Hypothalamus (tissue), 51 donors: ENCODE measurements at regions not wholly inside any gene's neighbourhood (a gene's known extent, or its start where the extent isn't known, plus 50 kb on each side); places are given as distances from the start of the nearest gene placed in this dataset.

ENCODE experiments used
- DNase-seq, 51 donors: peaks; one replicate each; lab custom pipeline; 2025; lab: John Stamatoyannopoulos, UW

DNA sequence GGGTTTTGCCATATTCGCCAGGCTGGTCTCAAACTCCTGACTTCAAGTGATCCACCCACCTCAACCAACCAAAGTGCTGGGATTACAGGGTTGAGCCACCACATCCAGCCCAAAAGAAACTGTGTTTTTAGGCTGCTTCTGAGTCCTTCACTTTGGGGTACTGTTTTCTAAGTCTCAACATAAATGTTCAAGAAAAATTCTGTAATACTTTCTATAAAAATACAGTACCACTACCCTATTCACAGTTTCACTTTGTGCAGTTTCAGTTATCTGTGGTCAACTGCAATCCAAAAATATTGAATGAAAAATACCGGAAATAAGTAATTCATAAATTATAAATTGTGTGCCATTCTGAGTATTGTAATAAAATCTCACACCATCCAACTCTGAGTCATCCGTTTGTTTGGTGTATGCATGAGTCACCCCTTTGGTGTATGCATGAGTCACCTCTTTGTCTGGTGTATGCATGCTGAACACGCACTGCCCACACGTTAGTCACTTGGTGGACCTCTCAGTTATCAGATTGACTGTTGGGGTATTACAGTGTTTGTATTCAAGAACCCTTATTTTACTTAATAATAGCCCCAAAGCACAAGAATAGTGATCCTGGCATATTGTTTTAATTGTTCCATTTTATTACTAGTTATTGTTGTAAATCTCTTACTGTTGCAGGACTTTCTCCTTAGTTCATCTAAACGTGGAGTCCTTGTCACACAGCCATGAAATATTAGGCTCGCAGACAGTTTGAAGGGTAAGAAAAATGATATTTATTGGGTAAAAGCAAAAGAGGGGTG lies 190.2 kb downstream of the FSCB start:
- peak in 2 of 51 donors; percentile 2 to 10 for DNase-seq

DNA sequence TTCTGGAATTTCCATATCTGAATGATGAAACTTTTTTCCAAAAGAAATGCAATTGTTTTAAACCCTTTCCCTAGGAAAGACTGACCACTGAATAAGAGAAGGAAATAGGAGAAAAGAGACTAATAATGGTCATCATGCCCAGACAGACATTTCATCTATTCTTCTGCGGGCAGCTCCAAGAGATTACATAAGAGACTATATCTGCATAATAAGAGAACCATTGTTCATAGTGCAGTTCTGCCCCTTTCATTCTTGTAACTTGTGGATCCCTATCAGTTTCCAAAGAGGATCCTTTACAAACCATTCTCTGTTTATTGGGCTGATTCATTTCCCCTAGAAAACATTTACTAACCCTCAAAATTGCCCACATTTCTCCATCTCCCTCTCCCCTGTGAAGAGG lies 197.8 kb downstream of the FSCB start:
- DNase-seq, result no peak

DNA sequence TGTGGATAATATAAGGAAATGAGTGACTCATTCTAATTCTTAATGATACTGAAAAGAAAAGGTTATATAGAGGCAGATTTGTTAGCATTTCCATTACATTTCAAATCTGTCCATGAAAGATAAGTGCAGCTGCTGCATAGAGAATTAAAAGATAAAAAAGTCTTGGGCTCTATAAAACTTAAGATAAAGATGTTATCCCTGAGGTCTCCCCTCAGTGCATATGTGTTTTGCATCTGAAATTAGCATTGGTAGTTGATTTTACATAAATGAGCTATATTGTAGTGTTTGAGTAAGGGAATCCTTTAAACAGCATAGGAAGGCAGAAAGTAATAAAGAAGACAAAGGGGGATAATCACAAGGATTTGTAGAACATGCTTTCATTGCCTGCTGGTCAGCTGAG lies 206.2 kb downstream of the FSCB start:
- DNase-seq, result no peak

DNA sequence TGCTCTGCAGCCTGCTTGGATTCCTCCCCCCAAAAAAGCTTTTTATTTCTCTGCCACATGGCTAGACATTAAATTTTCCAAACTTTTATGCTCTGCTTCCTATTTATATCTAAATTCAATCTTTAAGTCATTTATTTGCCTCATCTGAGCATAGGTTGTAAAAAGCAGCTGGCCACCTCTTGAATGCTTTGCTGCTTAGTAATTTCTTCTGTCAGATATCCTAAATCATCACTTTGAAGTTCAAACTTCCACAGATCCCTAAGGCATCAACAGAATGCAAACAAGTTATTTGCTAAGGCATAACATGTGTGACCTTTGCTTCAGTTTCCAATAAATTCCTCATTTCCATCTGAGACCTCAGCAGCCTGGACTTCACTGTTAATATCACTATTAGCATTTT lies 209.6 kb downstream of the FSCB start:
- DNase-seq, result no peak

DNA sequence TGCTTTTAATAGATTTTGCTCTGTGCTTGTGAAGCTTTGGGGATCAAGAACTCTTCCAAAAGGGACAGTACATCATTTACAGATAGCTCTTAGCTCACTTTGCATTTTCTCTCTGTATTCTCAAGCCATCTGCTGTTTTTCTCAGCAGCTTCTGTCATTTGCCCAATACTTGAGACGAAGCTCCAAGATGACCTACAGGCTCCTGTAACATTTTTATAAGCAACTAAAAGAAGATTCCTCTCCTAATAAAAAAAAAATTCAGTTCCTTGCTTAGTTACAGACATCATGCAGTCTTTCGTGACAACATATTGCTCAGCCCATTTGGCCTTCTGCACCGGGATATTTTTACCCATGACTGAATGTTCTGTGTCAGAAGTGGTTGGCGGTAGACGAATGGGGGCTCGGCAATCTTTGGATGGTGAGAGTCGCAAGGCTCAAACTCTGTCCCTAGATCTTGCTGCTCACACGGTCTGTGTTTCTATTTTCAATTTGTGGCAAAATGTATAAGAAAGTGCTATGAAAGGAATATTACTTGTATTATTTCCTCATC lies 215.6 kb downstream of the FSCB start:
- DNase-seq, result peak in 1 of 51 donors; percentile 10

DNA sequence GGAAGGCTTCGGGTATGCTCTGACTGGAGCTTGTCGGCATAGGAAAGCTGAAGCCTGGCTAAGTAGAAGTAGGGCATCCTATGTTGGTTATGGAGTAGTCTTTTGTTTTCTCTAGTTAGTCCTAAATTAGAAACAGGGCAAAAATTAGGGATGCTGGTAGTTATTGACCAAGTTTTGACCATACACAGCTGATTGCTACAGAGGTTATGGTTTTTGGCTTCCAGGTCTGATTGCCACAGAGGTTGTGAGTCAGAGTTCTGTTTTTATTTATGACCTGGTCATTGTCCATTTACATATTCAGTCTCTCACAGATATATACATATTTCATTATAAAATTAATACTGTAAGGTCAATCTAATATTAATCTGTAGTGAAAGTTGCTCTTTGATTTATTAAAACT lies 219.2 kb downstream of the FSCB start:
- DNase-seq, result no peak

DNA sequence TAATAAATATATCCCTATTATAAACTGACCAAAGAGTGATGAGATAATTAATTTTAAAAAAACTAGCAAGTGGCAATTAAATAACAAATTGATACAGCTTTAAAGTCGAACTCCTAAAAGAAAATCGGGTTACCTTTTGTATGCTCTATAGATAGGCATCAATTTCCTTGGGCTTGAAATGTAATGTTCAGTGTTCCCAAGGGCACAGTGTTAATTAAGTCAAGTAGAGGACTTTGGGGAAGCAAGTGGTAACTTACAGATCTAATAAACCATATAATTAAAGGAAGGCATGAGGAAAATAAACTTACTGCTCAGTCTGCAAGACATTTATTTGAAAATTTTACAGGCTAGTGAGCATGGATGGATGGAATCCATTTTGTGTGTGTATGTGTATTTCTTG lies 220.9 kb downstream of the FSCB start:
- no peak for DNase-seq

DNA sequence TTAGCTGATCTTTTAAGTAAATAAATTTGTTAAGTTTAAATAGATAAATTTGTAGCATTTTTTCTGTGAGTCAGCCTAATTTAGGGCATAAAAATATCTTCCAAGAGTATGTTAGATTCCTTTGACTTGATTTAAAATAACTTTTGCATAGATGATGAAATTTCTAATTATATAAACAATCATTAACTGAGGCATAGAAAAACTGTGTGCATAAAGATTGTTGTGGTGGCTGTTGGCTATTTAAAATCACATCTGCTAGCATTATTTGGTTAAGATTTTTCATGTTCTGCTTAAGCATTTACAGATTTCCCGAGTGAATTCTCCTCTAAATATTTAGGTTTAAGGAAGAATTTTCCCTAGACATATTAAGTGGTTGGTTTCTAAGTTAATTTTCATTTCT lies 223.2 kb downstream of the FSCB start:
- no peak for DNase-seq

DNA sequence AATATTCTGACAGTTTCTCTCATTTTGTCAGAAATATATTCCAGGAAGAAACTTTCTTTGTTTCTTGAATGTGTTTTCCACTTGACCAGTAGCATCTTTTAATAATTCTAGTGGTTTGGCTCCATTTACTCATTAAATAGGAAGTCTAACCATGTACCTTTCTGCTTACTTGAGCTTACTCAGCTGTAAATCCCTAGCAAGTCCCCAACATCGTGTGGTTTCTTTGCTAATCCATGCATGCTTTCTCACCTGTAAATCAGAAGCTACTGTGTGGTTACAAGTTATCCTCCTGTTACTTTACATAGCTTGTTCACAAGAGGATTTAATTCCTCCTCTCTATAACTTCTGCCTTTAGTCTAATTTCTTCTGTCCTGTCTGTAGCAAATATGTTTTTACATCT lies 227.7 kb downstream of the FSCB start:
- no peak for DNase-seq

DNA sequence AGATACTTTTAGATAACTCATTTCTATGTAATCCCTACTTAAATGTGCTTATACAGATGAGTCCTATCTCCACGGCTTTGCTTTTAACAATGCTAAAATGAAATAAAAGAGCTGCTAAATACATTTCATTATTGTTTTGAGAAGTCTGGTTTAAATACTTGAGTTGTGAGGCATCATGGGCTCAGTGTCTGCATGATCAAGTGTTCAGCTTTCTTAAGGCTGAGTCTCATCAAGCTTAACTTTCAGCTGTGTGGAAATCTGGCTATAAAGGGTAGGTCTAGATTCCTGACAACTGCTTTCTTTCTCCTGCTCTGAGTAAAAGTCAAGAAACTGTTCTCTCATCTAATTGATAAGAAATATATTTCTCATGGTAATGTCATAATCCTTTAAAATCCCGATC lies 235.4 kb downstream of the FSCB start:
- DNase-seq, result no peak

DNA sequence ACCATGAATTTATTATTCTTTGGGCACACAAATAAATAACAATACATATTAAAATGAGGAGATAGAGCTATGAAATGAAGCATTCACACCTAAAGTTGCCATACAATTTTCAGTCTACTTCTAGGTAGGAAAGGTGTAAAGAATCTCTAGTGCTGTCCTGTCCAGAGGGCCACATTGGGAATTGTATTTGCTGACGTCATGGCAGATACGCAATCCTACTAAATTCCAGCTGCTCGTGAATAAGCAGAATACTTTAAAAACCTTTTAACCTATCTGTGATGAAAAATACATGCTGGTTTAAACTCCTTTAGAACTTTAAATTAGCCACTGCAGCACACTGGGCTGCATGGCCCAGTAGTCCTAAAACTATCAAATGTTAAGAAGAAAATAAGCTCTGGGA lies 236.1 kb downstream of the FSCB start:
- DNase-seq, result no peak

DNA sequence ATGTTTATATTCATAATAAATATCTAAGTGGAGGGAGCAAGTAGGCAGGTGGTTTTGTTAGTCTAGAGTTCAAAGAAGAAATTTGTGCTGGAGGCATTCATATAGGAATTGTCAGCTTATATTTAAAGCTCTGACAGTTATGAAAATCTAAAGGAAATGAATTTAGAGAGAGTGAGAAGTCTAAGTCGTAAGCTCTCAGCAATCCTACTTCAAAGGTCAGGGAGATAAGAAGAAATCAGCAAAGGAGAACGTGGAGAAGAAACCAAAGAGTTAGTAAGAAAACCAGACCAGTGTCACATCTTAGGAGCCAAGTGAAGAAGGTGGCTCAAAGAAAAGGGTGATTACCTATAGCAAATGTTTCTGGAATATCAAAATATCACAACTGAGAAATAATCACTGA lies 241.8 kb downstream of the FSCB start:
- DNase-seq, result no peak

DNA sequence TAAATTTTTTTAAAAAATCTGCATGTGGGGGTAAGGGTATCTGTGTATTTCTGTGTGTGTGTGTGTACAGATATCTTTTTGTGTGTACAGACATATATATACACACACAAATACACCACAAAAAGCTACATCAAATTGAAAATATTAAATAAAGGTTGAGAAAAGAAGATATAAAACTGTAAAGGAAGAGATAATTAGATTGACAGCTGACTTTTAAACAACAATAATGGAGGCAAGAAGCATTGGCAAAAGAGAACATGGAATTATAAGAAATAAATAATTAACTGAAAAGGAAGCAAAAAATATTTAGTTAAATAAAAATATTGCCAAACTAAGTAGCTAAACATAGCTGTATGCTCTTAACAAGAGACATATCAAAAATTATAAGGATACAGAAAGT lies 291.4 kb downstream of the FSCB start:
- DNase-seq, result no peak

DNA sequence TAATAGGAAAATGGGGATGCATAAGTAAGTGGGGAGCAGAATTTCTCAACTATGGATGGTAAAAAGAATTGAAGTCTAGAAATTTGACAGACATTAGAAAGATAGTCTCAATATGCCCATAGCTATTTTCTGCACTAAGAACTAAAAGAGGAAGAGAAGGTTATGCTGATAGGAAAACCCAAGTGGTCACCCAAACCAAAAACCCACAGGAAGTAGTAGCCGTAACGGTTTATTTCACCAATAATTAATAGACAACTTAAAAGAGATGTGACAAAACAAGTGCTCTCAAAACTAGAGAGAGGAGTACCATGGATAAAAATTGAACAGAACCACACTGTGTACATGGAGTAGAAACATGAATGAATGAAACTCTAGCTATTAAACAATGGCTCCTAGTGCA lies 295.4 kb downstream of the FSCB start:
- DNase-seq, result no peak

DNA sequence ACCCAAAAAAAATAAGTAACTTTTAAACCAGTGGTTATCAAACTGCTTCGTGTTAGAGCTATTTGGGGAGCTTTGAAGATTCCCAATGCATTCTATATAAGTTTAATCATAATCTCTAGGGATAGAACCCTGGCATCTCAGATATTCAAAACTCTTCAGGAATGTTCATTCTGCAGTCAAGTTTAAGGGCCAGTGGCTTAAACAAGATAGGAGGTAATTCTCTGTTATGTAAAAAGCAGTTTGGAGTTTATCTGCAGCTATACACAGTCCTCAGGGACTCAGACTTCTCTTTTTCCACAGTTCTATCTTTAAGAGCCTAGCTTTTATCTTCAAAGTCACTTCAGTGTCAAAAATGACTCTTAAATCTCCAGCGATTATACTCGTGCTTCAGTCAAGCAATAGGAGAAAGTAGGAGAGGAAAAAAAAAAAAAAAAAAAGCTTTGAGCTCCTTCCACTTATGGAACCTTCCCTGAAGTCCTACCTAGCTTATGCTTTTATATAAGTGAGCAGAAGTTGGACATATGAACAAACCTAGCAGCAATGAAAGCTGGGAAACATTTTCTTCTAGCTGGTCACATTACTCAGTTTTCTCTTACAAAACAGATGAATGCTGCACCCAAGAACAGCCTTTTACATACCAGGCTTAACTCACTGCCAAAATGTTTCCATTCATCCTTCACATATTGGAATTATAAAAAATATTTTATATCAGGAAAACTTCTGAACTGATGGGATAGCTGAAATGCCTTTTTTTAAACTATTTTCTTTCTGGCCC lies 302.8 kb downstream of the FSCB start:
- no peak for DNase-seq

DNA sequence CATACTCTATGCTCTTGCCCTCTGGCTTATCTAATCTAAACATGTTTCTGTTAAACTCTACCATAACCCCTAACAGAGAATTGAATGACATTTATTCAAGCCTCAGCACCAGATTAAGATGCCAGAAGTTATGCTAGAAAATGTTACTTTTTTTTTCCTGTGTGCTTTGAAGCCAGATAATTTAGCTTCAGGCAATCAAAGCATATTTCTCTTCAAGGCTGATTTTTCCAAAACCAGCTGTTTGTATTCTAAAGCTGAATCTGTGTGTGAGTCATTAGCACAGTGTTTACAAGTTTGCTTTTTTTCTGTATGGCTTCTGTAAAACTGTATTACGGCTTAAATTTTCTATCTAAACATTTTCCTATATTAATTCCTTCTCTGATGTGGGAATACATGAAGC lies 326.1 kb downstream of the FSCB start:
- no peak for DNase-seq

DNA sequence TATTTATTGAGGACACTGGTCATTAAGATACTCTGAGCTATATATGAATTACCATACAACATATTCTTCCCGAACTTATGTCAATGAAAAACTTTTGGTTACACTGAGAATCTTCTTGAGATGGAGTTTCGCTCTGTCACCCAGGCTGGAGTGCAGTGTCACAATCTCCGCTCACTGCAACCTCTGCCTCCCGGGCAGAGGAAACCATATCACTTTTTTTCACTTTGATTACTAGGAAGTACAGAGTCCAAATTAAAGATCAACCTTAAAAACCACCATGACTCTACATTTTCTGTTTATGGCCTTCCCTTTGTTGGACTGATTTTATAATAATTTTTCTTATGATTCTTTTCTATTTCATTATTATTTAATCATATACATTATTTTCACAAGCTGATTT lies 336.5 kb downstream of the FSCB start:
- DNase-seq, result no peak

DNA sequence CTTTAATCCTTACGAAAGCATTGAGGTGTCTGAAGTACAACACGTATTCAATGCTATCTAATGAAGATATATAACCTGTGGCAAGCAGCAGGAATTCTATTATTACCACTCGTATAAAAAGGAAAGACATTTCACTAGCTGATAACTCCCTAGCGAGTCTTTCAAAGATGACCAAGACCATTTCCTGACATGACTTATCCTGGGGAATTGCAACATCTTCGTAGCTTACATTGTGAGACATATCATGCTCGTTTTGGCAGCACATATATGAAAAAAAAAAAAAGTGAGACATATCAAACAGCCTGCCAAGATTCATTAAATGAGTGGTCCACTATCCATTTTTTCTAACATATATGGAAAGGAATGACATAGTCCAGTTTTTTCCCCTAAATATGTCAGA lies 337.0 kb downstream of the FSCB start:
- DNase-seq, result no peak

DNA sequence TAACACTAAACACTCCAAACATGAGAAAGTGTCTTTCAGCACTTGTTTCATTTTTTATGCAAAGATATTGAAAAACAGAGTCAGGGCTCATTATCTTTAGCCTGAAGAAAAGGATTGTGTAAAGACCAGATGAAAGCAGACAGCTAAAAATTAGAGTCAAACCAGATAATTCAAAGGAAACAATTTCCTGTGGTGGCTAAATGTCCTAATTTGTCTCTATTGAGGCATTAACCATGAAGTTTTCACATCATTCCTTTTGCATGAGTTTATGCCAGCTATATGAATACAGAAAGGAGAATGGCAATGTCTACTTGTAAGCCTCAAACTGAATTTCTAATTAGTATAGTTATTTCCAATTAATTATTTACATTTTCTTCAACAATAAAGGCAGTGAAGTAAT lies 338.5 kb downstream of the FSCB start:
- DNase-seq, result no peak

DNA sequence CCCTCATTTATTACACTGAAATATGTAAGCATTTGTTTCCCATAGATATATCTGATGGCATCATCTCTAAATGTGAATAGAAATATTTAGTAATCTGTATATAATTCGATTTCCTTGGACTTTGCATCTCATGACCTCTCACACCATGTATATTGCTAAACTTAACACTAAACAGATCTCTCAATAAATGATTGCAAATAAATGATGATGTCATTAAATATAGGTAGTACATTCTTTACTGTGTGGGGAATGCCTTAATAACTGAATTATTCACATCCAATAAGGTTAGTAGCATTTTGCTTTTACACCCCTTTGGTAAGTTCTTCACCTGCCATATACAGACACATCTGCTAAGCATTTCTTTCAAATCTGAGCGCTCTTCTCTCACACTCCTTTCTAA lies 340.5 kb downstream of the FSCB start:
- DNase-seq, result no peak

DNA sequence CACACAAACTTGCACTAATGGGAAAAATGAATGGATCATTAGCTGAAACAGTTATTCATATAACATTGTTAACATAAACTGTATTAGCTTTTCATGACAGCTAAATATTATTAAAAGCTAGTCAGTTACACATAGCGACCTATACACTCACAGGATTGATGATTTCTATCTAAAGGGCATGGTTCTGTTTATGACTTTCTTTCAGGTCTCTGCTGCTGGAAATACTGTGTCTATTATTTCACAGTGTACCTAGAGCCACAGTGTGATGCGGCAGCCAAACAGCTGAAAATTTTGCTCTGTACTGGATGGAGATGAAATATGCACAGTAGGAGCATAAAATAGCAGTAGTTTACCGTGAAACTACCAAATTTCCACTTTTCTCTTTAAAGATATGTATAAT lies 341.1 kb downstream of the FSCB start:
- DNase-seq, result no peak

DNA sequence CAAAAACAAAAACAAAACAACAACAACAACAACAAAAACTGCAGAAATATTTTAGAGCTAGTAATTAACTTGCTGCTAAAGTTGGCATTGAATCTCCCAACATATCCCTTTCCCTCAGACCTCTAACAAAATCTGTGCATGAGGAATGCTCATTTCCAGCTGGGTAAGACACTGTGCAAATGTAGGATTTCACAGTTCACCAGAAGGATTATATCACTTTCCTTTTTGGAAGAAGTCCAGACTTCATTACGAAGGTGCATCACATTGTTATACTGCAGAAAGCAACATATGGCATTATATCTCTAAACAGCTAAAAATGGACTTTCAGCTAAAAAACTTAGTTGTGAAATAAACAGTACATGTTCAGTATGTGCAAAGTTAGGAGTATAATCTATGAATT lies 341.8 kb downstream of the FSCB start:
- no peak for DNase-seq
